OCI-LY1 (cell line): ENCODE measurements at regions not wholly inside any gene's neighbourhood (a gene's known extent, or its start where the extent isn't known, plus 50 kb on each side); places are given as distances from the start of the nearest gene placed in this dataset.

Experiments
- H2AFZ ChIP-seq: fragments of 200-600 bp; sonication (generic), shearing (Covaris generic); 2 replicates; pipeline ENCODE4 v1.6.0; 2014; ENCODE audit warnings: antibody characterized with exemption, mild to moderate bottlenecking, low read length
- H3F3A ChIP-seq: fragments of 200-600 bp; sonication (generic), shearing (Covaris generic); 2 replicates; pipeline ENCODE4 v1.6.0; 2014; ENCODE audit warnings: mild to moderate bottlenecking, antibody characterized with exemption, low read length, moderate library complexity; ENCODE audit not compliant: insufficient read depth
- H3K27ac ChIP-seq: fragments of 200-600 bp; sonication (generic); 2 replicates; pipeline ENCODE4 v1.5.1; 2014; ENCODE audit warnings: low read length, mixed run types, mild to moderate bottlenecking, low read depth; ENCODE audit not compliant: poor library complexity, severe bottlenecking
- H3K27me3 ChIP-seq: fragments of 200-600 bp; sonication (generic); 2 replicates; pipeline ENCODE4 v1.6.0; 2014; ENCODE audit warnings: antibody characterized with exemption, mild to moderate bottlenecking, low read length, moderate library complexity; ENCODE audit not compliant: insufficient read depth
- H3K36me3 ChIP-seq: fragments of 200-600 bp; sonication (generic); 2 replicates; pipeline ENCODE4 v1.6.1; 2014; ENCODE audit warnings: mild to moderate bottlenecking, antibody characterized with exemption, low read length, moderate library complexity, mixed read lengths; ENCODE audit not compliant: insufficient read depth
- H3K4me1 ChIP-seq: fragments of 200-600 bp; sonication (generic); 2 replicates; pipeline ENCODE4 v1.5.1; 2014; ENCODE audit warnings: mild to moderate bottlenecking, low read length, moderate library complexity; ENCODE audit not compliant: insufficient read depth, severe bottlenecking
- H3K4me2 ChIP-seq: fragments of 200-600 bp; sonication (generic), shearing (Covaris generic); 2 replicates; pipeline ENCODE4 v1.6.1; 2014; ENCODE audit warnings: low read length
- H3K4me3 ChIP-seq: fragments of 200-600 bp; sonication (generic); 2 replicates; pipeline ENCODE4 v1.5.1; 2014; ENCODE audit warnings: low read length, low read depth, mild to moderate bottlenecking, mixed read lengths; ENCODE audit not compliant: poor library complexity, severe bottlenecking
- H3K79me2 ChIP-seq: fragments of 200-600 bp; shearing (Covaris generic); 2 replicates; pipeline ENCODE4 v1.6.1; 2016; ENCODE audit warnings: mixed run types, low read length, mixed read lengths; ENCODE audit not compliant: insufficient read depth
- H3K9ac ChIP-seq: fragments of 200-600 bp; sonication (generic), shearing (Covaris generic); 2 replicates; pipeline ENCODE4 v1.6.1; 2014; ENCODE audit warnings: mild to moderate bottlenecking, low read length, mixed read lengths
- H3K9me2 ChIP-seq: fragments of 200-600 bp; sonication (generic), shearing (Covaris generic); 2 replicates; pipeline ENCODE4 v1.6.1; 2014; ENCODE audit warnings: low read depth, mild to moderate bottlenecking, low read length, mixed read lengths
- H3K9me3 ChIP-seq: fragments of 200-600 bp; shearing (Covaris generic); 2 replicates; pipeline ENCODE4 v1.6.1; 2014; ENCODE audit warnings: low read length, mixed read lengths
- H4K20me1 ChIP-seq: fragments of 200-600 bp; sonication (generic), shearing (Covaris generic); 2 replicates; pipeline ENCODE4 v1.6.0; 2016; ENCODE audit warnings: mild to moderate bottlenecking, low read length; ENCODE audit not compliant: insufficient read depth
- CTCF ChIP-seq: fragments of 200-600 bp; sonication (generic), shearing (Covaris generic); IDR thresholded peaks from 2 replicates; pipeline ENCODE4 v1.5.1; 2017; ENCODE audit warnings: mild to moderate bottlenecking, antibody characterized with exemption, low read length, moderate library complexity, mixed read lengths
- EZH2 ChIP-seq: fragments of 200-600 bp; sonication (generic), shearing (Covaris generic); IDR thresholded peaks from 2 replicates; pipeline ENCODE4 v1.8.0; 2017; ENCODE audit warnings: borderline replicate concordance, mixed run types, mild to moderate bottlenecking, antibody characterized with exemption, low read length, moderate library complexity, mixed read lengths

- Histone ChIP-seq H3K4me1 (no peaks in the 10 kb centered on the region), H3K9me3 (no peaks in the 10 kb centered on the region), H3K4me2 (no peak overlapping the region), H3F3A (no peaks in the 10 kb centered on the region), H3K9me2 (no peaks in the 10 kb centered on the region), H3K9ac (no peak overlapping the region), H3K79me2 (no peaks in the 10 kb centered on the region), H2AFZ (no peak overlapping the region), H4K20me1 (no peaks in the 10 kb centered on the region), H3K27me3 (no peaks in the 10 kb centered on the region), H3K27ac (no peak overlapping the region), H3K36me3 (no peaks in the 10 kb centered on the region), H3K4me3 (no peak overlapping the region)
- TF ChIP-seq CTCF = no peak
- TF ChIP-seq EZH2 = no peak
Observed at GRCh38 chr16:66064801-66065530, 301.5 kb upstream of the CDH5 start.

GRCh38 chr16:66058832-66059231, 307.7 kb upstream of the CDH5 start:
- no peak for TF ChIP-seq CTCF
- TF ChIP-seq EZH2 = no peak
- Histone ChIP-seq H3F3A (no peaks in the 10 kb centered on the region), H3K9me2 (no peaks in the 10 kb centered on the region), H4K20me1 (no peaks in the 10 kb centered on the region), H3K79me2 (no peaks in the 10 kb centered on the region), H3K9ac (no peak overlapping the region), H2AFZ (no peak overlapping the region), H3K27me3 (no peaks in the 10 kb centered on the region), H3K27ac (no peak overlapping the region), H3K4me3 (no peak overlapping the region), H3K4me2 (no peak overlapping the region), H3K9me3 (no peaks in the 10 kb centered on the region), H3K4me1 (no peaks in the 10 kb centered on the region), H3K36me3 (no peaks in the 10 kb centered on the region)

GRCh38 chr16:66058172-66058691, 308.3 kb upstream of the CDH5 start:
- no peaks in the 10 kb centered on the region for H3K36me3 ChIP-seq
- no peaks in the 10 kb centered on the region for H3K79me2 ChIP-seq
- H3K9me3 ChIP-seq = no peaks in the 10 kb centered on the region
- no peak overlapping the region for H3K27ac ChIP-seq
- no peaks in the 10 kb centered on the region for H3K27me3 ChIP-seq
- no peak overlapping the region for H3K4me3 ChIP-seq
- H3F3A ChIP-seq = no peaks in the 10 kb centered on the region
- H3K9ac ChIP-seq = no peak overlapping the region
- H3K9me2 ChIP-seq = no peaks in the 10 kb centered on the region
- no peaks in the 10 kb centered on the region for H3K4me1 ChIP-seq
- H3K4me2 ChIP-seq = no peak overlapping the region
- no peak overlapping the region for H2AFZ ChIP-seq
- no peaks in the 10 kb centered on the region for H4K20me1 ChIP-seq
- TF ChIP-seq EZH2 (no peak), CTCF (no peak)
